ENCODE measurements at regions not wholly inside any gene's neighbourhood (a gene's known extent, or its start where the extent isn't known, plus 50 kb on each side); places are given as distances from the start of the nearest gene placed in this dataset.

GRCh38 chr4:132955146-132955545 lies 193.9 kb upstream of the PCDH10 start:
- TF ChIP-seq CTCF (conservative IDR thresholded peaks at IDR 0.05) (no peak), EZH2 (IDR thresholded peaks at IDR 0.05; ENCODE audit: low read depth) (no peak)

Data from PC-9 (cell line).